SK-N-SH treated with all-trans-retinoic acid at 6 μM for 48 hours (cell line): ENCODE measurements at regions not wholly inside any gene's neighbourhood (a gene's known extent, or its start where the extent isn't known, plus 50 kb on each side); places are given as distances from the start of the nearest gene placed in this dataset.

Experiments
- ARNTL ChIP-seq: fragments of 450-650 bp; formaldehyde crosslinking; IDR thresholded peaks from 2 replicates; pipeline ENCODE4 v1.5.0; 2020; ENCODE audit warnings: low read depth, mild to moderate bottlenecking, moderate library complexity, borderline replicate concordance
- ESRRG ChIP-seq: fragments of 250-450 bp; sonication (Bioruptor Pico); IDR thresholded peaks from 2 replicates; pipeline ENCODE4 v1.6.1; 2021; ENCODE audit warnings: mild to moderate bottlenecking

- TF ChIP-seq ARNTL (CRISPR knock-in tag): no peak
- no peak for TF ChIP-seq ESRRG (CRISPR knock-in tag)
Observed at GRCh38 chr6:23137611-23138010, 568.2 kb downstream of the HDGFL1 start.
